ENCODE measurements at regions not wholly inside any gene's neighbourhood (a gene's known extent, or its start where the extent isn't known, plus 50 kb on each side); places are given as distances from the start of the nearest gene placed in this dataset.

DNA sequence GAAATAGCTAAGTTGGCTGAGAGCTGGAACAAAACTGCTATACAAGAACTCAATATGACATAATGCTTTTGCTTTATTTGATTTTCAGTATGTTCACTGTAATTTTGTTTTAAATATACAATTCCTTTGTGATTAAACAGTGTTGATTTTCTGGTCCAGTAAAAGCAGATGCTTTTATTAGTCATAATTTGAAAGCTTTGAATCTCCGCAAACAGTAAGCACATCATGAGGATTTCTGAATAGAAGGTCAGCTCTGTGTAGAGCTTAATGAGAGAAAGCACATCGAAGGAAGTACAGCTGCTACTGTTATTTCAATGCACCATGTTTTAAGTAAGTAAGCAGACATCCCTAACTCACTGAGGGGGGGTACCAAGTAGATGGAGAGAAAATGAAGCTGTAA is 701.3 kb upstream of the ACO1 start:
- TF ChIP-seq EZH2 (IDR thresholded peaks at IDR 0.05; ENCODE audit: borderline replicate concordance, low read length), result no peak
- TF ChIP-seq, protein P1, sequence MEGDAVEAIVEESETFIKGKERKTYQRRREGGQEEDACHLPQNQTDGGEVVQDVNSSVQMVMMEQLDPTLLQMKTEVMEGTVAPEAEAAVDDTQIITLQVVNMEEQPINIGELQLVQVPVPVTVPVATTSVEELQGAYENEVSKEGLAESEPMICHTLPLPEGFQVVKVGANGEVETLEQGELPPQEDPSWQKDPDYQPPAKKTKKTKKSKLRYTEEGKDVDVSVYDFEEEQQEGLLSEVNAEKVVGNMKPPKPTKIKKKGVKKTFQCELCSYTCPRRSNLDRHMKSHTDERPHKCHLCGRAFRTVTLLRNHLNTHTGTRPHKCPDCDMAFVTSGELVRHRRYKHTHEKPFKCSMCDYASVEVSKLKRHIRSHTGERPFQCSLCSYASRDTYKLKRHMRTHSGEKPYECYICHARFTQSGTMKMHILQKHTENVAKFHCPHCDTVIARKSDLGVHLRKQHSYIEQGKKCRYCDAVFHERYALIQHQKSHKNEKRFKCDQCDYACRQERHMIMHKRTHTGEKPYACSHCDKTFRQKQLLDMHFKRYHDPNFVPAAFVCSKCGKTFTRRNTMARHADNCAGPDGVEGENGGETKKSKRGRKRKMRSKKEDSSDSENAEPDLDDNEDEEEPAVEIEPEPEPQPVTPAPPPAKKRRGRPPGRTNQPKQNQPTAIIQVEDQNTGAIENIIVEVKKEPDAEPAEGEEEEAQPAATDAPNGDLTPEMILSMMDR (IDR thresholded peaks at IDR 0.05; ENCODE audit: low read length), result no peak
